ENCODE measurements at regions not wholly inside any gene's neighbourhood (a gene's known extent, or its start where the extent isn't known, plus 50 kb on each side); places are given as distances from the start of the nearest gene placed in this dataset.

- TF ChIP-seq CTCF (IDR thresholded peaks at IDR 0.05) = no peak
These were observed 60.8 kb upstream of the RPS6KA2 start for GRCh38 chr6:166687879-166688205.

DNA sequence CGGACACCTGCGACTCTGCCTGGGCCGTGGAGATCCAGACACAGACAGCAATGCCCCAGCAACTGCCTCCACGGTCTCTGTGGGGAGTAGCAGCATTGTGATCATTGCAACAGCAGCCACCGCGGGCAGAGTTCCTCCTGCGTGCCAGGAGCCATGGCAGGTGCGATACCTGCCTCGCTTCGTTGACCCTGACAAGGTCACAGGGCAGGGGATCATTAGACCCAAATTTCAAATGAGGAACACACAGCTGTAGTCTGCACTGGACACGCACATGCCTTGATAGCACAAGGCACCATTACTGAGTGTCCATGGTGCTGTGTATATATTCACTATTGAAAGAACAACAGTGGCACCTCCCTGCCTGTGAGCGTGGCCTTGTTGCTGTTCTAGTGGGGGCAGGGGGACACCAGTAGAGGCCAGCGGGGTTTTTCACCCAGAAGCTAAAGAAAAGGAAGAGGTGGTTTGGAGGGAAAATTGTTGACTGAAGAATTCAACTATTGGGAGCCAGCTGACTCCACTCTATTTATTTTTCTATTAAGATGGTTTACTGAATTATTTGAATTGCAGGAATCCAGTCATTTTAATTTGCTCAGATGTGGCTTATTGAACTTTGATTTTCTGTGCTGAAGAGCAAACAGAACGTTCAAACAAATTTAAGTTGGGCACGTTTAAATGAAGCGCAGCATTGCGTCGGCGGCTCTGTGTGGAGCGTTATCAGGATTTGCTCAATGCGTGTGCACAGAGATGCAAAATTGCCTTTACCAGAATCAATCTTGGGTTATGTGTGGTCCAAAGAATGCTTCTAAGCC, 60.2 kb upstream of the RPS6KA2 start:
- no peak for TF ChIP-seq CTCF (IDR thresholded peaks at IDR 0.05)

GRCh38 chr6:166686317-166686716, 59.3 kb upstream of the RPS6KA2 start:
- TF ChIP-seq CTCF (IDR thresholded peaks at IDR 0.05) = no peak

DNA sequence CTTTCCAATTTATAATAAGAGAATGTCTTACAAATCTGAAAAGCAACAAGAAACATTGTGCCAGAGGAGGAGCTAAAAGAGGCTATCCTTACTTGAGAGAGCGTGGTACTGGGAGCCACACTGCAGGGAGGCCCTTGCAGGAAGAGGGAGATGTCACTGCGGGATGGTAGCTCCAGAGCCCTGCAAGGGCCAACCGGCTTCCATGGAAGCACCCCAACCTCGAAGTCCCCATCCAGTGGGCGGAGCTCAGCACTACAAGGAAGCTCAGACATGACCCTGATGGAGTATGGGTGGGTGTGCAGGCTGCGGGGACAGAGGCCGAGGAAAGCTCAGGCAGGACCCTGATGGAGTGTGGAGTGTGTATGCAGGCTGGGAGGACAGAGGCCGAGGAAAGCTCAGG, 57.8 kb upstream of the RPS6KA2 start:
- TF ChIP-seq CTCF (IDR thresholded peaks at IDR 0.05) = no peak

GRCh38 chr6:166684170-166684569, 57.1 kb upstream of the RPS6KA2 start:
- TF ChIP-seq CTCF (IDR thresholded peaks at IDR 0.05) = no peak

GRCh38 chr6:166683477-166683876, 56.4 kb upstream of the RPS6KA2 start:
- TF ChIP-seq CTCF (IDR thresholded peaks at IDR 0.05) = no peak

- no peak for TF ChIP-seq CTCF (IDR thresholded peaks at IDR 0.05)
These were observed 52.5 kb upstream of the RPS6KA2 start for GRCh38 chr6:166679566-166679965.

DNA sequence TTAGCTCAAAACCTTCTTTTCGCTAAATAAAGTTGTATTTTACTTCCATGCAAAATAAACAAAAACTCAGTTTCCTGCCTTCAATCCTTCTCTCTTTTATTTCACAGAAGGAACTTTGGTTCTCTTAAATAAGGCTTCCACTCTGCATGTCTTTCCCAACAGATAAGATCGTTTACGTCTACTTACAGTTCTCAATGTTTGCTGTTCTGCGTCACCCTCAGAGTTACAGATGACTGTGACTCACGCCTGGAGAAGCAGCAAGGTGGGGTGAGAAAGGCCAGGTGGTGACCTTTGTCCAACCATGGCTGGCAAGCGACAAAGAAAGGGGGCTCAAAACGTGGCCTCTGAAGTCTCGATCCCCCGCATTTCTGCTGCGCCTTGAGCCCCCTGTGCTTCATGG, 51.4 kb upstream of the RPS6KA2 start:
- TF ChIP-seq CTCF (IDR thresholded peaks at IDR 0.05) = no peak
